ENCODE measurements at regions not wholly inside any gene's neighbourhood (a gene's known extent, or its start where the extent isn't known, plus 50 kb on each side); places are given as distances from the start of the nearest gene placed in this dataset.

DNA sequence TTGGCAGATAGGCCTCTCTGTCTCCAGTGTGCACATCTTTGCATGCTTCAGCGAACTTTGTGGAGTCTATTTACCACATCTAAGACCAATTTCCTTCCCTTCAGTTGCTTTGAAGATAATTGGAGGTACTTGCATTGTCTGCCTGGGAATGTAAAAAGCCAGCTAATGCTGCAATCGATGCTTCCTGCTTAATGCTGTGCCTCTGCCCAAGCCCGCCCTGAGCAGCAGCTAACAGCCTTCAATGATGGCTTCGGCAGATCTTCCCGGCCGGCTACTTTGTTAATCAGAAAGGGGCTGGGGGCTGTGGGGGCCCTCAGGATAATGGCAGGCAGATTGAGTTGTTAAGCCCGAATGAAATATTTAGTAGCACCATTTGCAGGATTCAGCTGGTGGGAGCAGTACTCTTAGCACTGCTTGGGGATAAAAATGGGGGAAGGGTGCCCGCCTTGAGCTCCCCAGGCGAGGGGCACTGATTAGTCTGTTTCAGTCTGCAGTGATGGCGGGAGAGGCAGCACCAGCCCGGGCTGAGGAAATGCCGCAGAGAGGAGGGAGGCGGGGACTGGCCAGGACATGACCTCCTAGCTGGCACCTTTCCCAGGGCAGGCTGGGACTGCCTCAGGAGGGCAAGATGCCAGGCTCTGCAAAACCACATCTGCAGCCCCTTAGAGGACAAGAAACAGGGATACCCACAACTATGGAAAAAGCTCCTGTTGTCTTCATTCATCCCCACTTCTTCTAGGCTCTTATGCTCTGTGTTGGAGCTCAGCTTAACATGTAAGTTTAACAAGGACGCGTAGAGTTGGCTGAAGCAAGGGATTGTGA lies 460.0 kb downstream of the BUD13 start:
- TF ChIP-seq, protein P1, sequence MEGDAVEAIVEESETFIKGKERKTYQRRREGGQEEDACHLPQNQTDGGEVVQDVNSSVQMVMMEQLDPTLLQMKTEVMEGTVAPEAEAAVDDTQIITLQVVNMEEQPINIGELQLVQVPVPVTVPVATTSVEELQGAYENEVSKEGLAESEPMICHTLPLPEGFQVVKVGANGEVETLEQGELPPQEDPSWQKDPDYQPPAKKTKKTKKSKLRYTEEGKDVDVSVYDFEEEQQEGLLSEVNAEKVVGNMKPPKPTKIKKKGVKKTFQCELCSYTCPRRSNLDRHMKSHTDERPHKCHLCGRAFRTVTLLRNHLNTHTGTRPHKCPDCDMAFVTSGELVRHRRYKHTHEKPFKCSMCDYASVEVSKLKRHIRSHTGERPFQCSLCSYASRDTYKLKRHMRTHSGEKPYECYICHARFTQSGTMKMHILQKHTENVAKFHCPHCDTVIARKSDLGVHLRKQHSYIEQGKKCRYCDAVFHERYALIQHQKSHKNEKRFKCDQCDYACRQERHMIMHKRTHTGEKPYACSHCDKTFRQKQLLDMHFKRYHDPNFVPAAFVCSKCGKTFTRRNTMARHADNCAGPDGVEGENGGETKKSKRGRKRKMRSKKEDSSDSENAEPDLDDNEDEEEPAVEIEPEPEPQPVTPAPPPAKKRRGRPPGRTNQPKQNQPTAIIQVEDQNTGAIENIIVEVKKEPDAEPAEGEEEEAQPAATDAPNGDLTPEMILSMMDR (IDR thresholded peaks at IDR 0.05 in 4 of 5, conservative IDR thresholded peaks at IDR 0.05 in 1 of 5): no peak
- TF ChIP-seq POLR2A (IDR thresholded peaks at IDR 0.05): no peak

Measured in gastrocnemius medialis (tissue), 4 donors.